ENCODE measurements at regions not wholly inside any gene's neighbourhood (a gene's known extent, or its start where the extent isn't known, plus 50 kb on each side); places are given as distances from the start of the nearest gene placed in this dataset.

DNA sequence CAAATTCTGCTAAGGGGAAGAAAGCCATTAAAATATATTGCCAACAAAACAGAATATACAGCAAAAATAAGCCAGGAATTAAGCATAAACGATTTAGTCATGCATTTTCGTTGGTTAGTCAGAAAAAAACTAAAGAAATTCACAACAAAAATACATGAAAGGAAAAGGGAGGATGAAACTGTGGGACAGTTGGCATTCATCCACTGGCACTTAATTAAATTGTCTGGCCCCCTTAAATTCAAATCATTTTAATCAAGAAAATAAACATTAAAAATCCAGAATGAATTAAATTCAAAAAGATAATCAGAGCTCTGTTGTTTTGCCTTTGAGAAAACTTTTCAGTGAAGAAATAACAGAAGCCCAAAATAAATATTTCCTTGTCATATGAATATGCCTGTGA, 264.6 kb upstream of the TMTC1 start:
- no peaks in the 10 kb centered on the region for H3K27me3 ChIP-seq (ENCODE audit: low read depth, low read length)
- H3K9me3 ChIP-seq (ENCODE audit: insufficient read depth, low read length): no peaks in the 10 kb centered on the region
- no peaks in the 10 kb centered on the region for H3K36me3 ChIP-seq (replicated peaks; ENCODE audit: low read depth, low read length)
- no peak overlapping the region for H3K4me3 ChIP-seq (ENCODE audit: low read length)
- H4K20me1 ChIP-seq (ENCODE audit: insufficient read depth, low read length): no peaks in the 10 kb centered on the region
- no peaks in the 10 kb centered on the region for H3K4me1 ChIP-seq (ENCODE audit: low read length)
- H3K9ac ChIP-seq (ENCODE audit: low read length): no peak overlapping the region
- H2AFZ ChIP-seq (ENCODE audit: low read depth, low read length): no peak overlapping the region
- TF ChIP-seq, protein P1, sequence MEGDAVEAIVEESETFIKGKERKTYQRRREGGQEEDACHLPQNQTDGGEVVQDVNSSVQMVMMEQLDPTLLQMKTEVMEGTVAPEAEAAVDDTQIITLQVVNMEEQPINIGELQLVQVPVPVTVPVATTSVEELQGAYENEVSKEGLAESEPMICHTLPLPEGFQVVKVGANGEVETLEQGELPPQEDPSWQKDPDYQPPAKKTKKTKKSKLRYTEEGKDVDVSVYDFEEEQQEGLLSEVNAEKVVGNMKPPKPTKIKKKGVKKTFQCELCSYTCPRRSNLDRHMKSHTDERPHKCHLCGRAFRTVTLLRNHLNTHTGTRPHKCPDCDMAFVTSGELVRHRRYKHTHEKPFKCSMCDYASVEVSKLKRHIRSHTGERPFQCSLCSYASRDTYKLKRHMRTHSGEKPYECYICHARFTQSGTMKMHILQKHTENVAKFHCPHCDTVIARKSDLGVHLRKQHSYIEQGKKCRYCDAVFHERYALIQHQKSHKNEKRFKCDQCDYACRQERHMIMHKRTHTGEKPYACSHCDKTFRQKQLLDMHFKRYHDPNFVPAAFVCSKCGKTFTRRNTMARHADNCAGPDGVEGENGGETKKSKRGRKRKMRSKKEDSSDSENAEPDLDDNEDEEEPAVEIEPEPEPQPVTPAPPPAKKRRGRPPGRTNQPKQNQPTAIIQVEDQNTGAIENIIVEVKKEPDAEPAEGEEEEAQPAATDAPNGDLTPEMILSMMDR (IDR thresholded peaks at IDR 0.05; ENCODE audit: low read depth, low read length): no peak
- TF ChIP-seq EZH2phosphoT487 (IDR thresholded peaks at IDR 0.05; ENCODE audit: low read depth): no peak
- no peak overlapping the region for H3K4me2 ChIP-seq (ENCODE audit: low read length)
- H3K27ac ChIP-seq (ENCODE audit: low read length): no peak overlapping the region
- H3K79me2 ChIP-seq (ENCODE audit: low read length): no peaks in the 10 kb centered on the region

DNA sequence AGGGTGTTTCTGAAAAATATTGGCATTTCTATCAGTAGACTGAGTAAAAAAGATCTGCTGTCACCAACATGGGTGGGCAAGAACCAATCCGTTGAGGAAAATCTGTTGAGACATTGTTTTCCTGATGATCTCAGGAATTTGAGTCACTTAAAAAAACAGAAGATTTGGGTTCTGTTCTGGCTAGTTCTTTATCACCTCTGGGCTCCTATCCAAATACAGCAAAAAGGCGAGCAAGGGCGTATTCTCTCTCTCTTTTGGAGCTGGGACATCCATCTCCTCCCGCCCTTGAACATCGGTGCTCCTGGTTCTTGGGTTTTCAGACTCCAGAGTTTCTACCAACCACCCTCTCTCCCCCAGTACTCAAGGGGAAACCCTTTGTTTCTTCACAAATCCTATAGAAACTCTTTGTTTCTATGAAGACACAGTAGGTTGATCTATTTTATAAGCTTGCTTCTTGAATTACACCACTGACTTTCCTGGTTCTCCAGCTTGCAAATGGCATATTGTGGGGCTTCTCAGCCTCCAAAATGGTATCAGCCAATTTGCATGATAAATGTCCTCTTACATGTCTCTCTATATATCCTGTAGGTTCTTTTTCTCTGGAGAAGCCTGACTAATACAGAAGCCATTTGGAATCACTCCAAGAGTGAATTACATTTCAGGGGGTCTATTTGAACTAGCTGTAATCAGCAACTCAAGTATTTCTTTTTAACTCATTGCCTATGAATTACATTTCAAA, 263.9 kb upstream of the TMTC1 start:
- H3K9ac ChIP-seq (ENCODE audit: low read length): no peak overlapping the region
- no peaks in the 10 kb centered on the region for H3K79me2 ChIP-seq (ENCODE audit: low read length)
- H3K4me1 ChIP-seq (ENCODE audit: low read length): no peaks in the 10 kb centered on the region
- no peaks in the 10 kb centered on the region for H4K20me1 ChIP-seq (ENCODE audit: insufficient read depth, low read length)
- H2AFZ ChIP-seq (ENCODE audit: low read depth, low read length): no peak overlapping the region
- no peak overlapping the region for H3K27ac ChIP-seq (ENCODE audit: low read length)
- H3K36me3 ChIP-seq (replicated peaks; ENCODE audit: low read depth, low read length): no peaks in the 10 kb centered on the region
- TF ChIP-seq EZH2phosphoT487 (IDR thresholded peaks at IDR 0.05; ENCODE audit: low read depth): no peak
- TF ChIP-seq, protein P1 (IDR thresholded peaks at IDR 0.05; ENCODE audit: low read depth, low read length): no peak
- no peaks in the 10 kb centered on the region for H3K9me3 ChIP-seq (ENCODE audit: insufficient read depth, low read length)
- no peak overlapping the region for H3K4me2 ChIP-seq (ENCODE audit: low read length)
- no peaks in the 10 kb centered on the region for H3K27me3 ChIP-seq (ENCODE audit: low read depth, low read length)
- H3K4me3 ChIP-seq (ENCODE audit: low read length): no peak overlapping the region

DNA sequence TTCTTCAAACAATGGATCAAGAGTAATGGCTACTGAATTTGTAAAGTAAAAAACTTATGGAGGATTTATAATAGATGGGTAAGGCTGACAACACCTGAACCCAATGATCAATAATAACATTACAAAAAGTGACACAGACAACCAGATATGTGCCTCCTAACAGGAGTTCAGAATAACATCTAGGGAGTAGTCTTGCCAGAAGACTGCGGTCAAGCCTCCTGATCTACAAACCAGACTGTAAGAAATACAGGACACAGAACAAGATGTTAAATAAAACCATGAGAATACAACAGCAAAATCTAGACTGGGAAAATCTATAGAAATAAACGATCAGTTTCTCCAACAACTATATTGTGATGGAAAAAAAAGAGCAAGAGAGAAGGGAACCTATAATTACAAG, 262.6 kb upstream of the TMTC1 start:
- Histone ChIP-seq H3K36me3 (replicated peaks; ENCODE audit: low read depth, low read length) (no peaks in the 10 kb centered on the region), H2AFZ (ENCODE audit: low read depth, low read length) (no peak overlapping the region), H3K4me2 (ENCODE audit: low read length) (no peak overlapping the region), H3K4me3 (ENCODE audit: low read length) (no peak overlapping the region), H4K20me1 (ENCODE audit: insufficient read depth, low read length) (no peaks in the 10 kb centered on the region), H3K79me2 (ENCODE audit: low read length) (no peaks in the 10 kb centered on the region), H3K27me3 (ENCODE audit: low read depth, low read length) (no peaks in the 10 kb centered on the region), H3K9ac (ENCODE audit: low read length) (no peak overlapping the region), H3K27ac (ENCODE audit: low read length) (no peak overlapping the region), H3K9me3 (ENCODE audit: insufficient read depth, low read length) (no peaks in the 10 kb centered on the region), H3K4me1 (ENCODE audit: low read length) (no peaks in the 10 kb centered on the region)
- TF ChIP-seq, protein P1 (IDR thresholded peaks at IDR 0.05; ENCODE audit: low read depth, low read length): no peak
- TF ChIP-seq EZH2phosphoT487 (IDR thresholded peaks at IDR 0.05; ENCODE audit: low read depth): no peak

DNA sequence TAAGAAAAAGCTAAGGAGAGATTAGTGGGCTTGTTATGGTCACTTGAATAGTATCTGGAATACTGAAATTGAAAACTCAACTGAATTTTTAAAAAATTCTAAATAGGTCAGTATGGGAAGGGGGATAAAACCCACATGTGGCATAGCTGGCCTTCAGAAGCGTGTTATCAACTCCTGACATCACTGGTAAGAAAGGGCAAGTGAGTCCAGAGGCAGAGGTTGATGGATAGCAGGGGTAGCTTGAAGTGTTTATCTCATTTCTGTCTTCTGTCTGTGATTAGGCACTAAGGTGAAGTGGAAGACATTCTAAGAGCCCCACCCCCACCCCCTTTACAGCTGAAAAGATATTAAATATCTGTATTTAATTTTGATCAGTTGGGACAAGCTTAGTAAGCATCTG, 261.4 kb upstream of the TMTC1 start:
- Histone ChIP-seq H3K4me2 (ENCODE audit: low read length) (no peak overlapping the region), H2AFZ (ENCODE audit: low read depth, low read length) (no peak overlapping the region)

More for the DNA sequence above, 261.4 kb upstream of the TMTC1 start:
- Histone ChIP-seq H3K27me3 (ENCODE audit: low read depth, low read length) (no peaks in the 10 kb centered on the region), H3K4me1 (ENCODE audit: low read length) (no peaks in the 10 kb centered on the region), H3K4me3 (ENCODE audit: low read length) (no peak overlapping the region), H4K20me1 (ENCODE audit: insufficient read depth, low read length) (no peaks in the 10 kb centered on the region), H3K9me3 (ENCODE audit: insufficient read depth, low read length) (no peaks in the 10 kb centered on the region), H3K79me2 (ENCODE audit: low read length) (no peaks in the 10 kb centered on the region), H3K36me3 (replicated peaks; ENCODE audit: low read depth, low read length) (no peaks in the 10 kb centered on the region), H3K9ac (ENCODE audit: low read length) (no peak overlapping the region), H3K27ac (ENCODE audit: low read length) (no peak overlapping the region)
- no peak for TF ChIP-seq EZH2phosphoT487 (IDR thresholded peaks at IDR 0.05; ENCODE audit: low read depth)
- TF ChIP-seq, protein P1 (IDR thresholded peaks at IDR 0.05; ENCODE audit: low read depth, low read length): no peak

Data from OCI-LY3 (cell line).